RWPE1 (cell line): ENCODE measurements at regions not wholly inside any gene's neighbourhood (a gene's known extent, or its start where the extent isn't known, plus 50 kb on each side); places are given as distances from the start of the nearest gene placed in this dataset.
"Not testable (repeated sequence)": the region's sequence is repeated elsewhere in the genome, so short reads cannot be mapped to it uniquely, and the experiment has no call there.

ENCODE experiments used
- CTCF ChIA-PET: fragments of 350-600 bp; sonication (Branson Sonifier 250); formaldehyde crosslinking; extraction: SDS; loops from one replicate; lab custom pipeline; 2021; lab: Yijun Ruan, JAX
- POLR2A ChIA-PET: fragments of 400-600 bp; formaldehyde crosslinking; extraction: SDS; loops from one replicate; lab custom pipeline; 2020; ENCODE audit warnings: antibody characterized with exemption; ENCODE audit not compliant: low non-redundant PET; lab: Yijun Ruan, JAX
- DNase-seq: peaks from one replicate; pipeline ENCODE4 v3.0.0; 2012; ENCODE audit warnings: low spot score
- H3K27ac ChIP-seq: fragments of 450-650 bp; 2 replicates; pipeline ENCODE4 v1.5.1; 2017

- POLR2A ChIA-PET, H3K27ac ChIP-seq, DNase-seq: not testable (repeated sequence)
- CTCF ChIA-PET, result interaction anchor here (0.6 kb wide), 1 partner anchor 48 kb away, joined by 3 read pairs; no protein-coding TSS in a partner anchor
Measured at GRCh38 chr17:15850071-15850470, 94.9 kb upstream of the ADORA2B start.

- DNase-seq, H3K27ac ChIP-seq, POLR2A ChIA-PET: not testable (repeated sequence)
- CTCF ChIA-PET, result interaction anchor here (0.6 kb wide), 1 partner anchor 48 kb away, joined by 3 read pairs; no protein-coding TSS in a partner anchor
Measured at GRCh38 chr17:15850687-15851086, 94.2 kb upstream of the ADORA2B start.

- DNase-seq, POLR2A ChIA-PET: not testable (repeated sequence)
Measured at GRCh38 chr17:15852863-15853262, 92.1 kb upstream of the ADORA2B start.

GRCh38 chr17:15856191-15856590, 88.7 kb upstream of the ADORA2B start:
- CTCF ChIA-PET, DNase-seq, H3K27ac ChIP-seq, POLR2A ChIA-PET: not testable (repeated sequence)

More at GRCh38 chr17:15852863-15853262, 92.1 kb upstream of the ADORA2B start:
- H3K27ac ChIP-seq, CTCF ChIA-PET: not testable (repeated sequence)

- DNase-seq, H3K27ac ChIP-seq, POLR2A ChIA-PET, CTCF ChIA-PET: not testable (repeated sequence)
Measured at GRCh38 chr17:15856745-15857144, 88.2 kb upstream of the ADORA2B start.

GRCh38 chr17:15858082-15858481, 86.8 kb upstream of the ADORA2B start:
- H3K27ac ChIP-seq, DNase-seq, CTCF ChIA-PET, POLR2A ChIA-PET: not testable (repeated sequence)

GRCh38 chr17:15860774-15861173, 84.2 kb upstream of the ADORA2B start:
- CTCF ChIA-PET, DNase-seq, POLR2A ChIA-PET, H3K27ac ChIP-seq: not testable (repeated sequence)

- DNase-seq, POLR2A ChIA-PET, H3K27ac ChIP-seq, CTCF ChIA-PET: not testable (repeated sequence)
Measured at GRCh38 chr17:15864061-15864460, 80.9 kb upstream of the ADORA2B start.

- CTCF ChIA-PET, DNase-seq, H3K27ac ChIP-seq, POLR2A ChIA-PET: not testable (repeated sequence)
Measured at GRCh38 chr17:15864472-15864871, 80.5 kb upstream of the ADORA2B start.

GRCh38 chr17:15866015-15866414, 78.9 kb upstream of the ADORA2B start:
- DNase-seq, POLR2A ChIA-PET, CTCF ChIA-PET, H3K27ac ChIP-seq: not testable (repeated sequence)

- POLR2A ChIA-PET, DNase-seq, H3K27ac ChIP-seq, CTCF ChIA-PET: not testable (repeated sequence)
Measured at GRCh38 chr17:15867331-15867730, 77.6 kb upstream of the ADORA2B start.

- H3K27ac ChIP-seq, POLR2A ChIA-PET, CTCF ChIA-PET, DNase-seq: not testable (repeated sequence)
Measured at GRCh38 chr17:15869868-15870267, 75.1 kb upstream of the ADORA2B start.

- POLR2A ChIA-PET, CTCF ChIA-PET, DNase-seq, H3K27ac ChIP-seq: not testable (repeated sequence)
Measured at GRCh38 chr17:15872677-15873076, 72.3 kb upstream of the ADORA2B start.

GRCh38 chr17:15877882-15878500, 66.9 kb upstream of the ADORA2B start:
- POLR2A ChIA-PET, CTCF ChIA-PET: not testable (repeated sequence)

More at GRCh38 chr17:15877882-15878500, 66.9 kb upstream of the ADORA2B start:
- H3K27ac ChIP-seq, DNase-seq: not testable (repeated sequence)
